Nephron progenitor cell (in vitro differentiated cells): ENCODE measurements at regions not wholly inside any gene's neighbourhood (a gene's known extent, or its start where the extent isn't known, plus 50 kb on each side); places are given as distances from the start of the nearest gene placed in this dataset.

ENCODE experiments used
- DNase-seq: peaks from one replicate; pipeline ENCODE4 v3.0.0; 2021
- H3K27ac Mint-ChIP-seq: 2 replicates; pipeline ENCODE4 v1.8.0; 2021; ENCODE audit warnings: mild to moderate bottlenecking, moderate library complexity, mixed read lengths
- H3K27me3 Mint-ChIP-seq: 2 replicates; pipeline ENCODE4 v1.8.0; 2021; ENCODE audit warnings: mild to moderate bottlenecking, low read depth, mixed read lengths; ENCODE audit not compliant: poor library complexity
- H3K36me3 Mint-ChIP-seq: 2 replicates; pipeline ENCODE4 v1.8.0; 2021; ENCODE audit warnings: low read depth, mixed read lengths
- H3K4me1 Mint-ChIP-seq: 2 replicates; pipeline ENCODE4 v1.8.0; 2021; ENCODE audit warnings: mixed read lengths
- H3K4me3 Mint-ChIP-seq: 2 replicates; pipeline ENCODE4 v1.8.0; 2021; ENCODE audit warnings: mild to moderate bottlenecking, moderate library complexity, mixed read lengths
- H3K9me3 Mint-ChIP-seq: 2 replicates; pipeline ENCODE4 v1.8.0; 2021; ENCODE audit warnings: mild to moderate bottlenecking, moderate library complexity, mixed read lengths
- CTCF ChIP-seq: fragments of 200-600 bp; sonication (generic); IDR thresholded peaks from 2 replicates; pipeline ENCODE4 v1.5.0; 2021; ENCODE audit warnings: antibody characterized with exemption

DNA sequence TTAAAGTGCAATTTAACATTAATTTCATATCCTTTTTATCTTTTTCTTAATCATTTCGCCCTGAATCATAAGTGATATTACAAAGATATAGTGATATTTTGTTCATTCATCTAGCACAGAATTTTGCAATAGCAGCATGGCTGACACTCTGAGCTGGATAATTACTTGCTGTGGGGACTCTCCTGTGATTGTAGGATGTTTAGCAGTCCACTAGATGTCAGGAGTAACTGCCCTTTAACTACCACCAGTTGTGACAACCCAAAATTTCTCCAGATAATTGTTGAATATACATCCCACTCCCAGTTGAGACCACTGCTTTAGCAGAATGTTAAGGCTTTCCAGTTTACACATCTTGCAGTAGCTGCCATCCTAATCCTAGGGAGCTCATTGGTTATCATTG is 196.8 kb upstream of the MBNL1 start:
- Mint-ChIP-seq H3K27me3 (no peaks in the 10 kb centered on the region), H3K4me3 (no peak overlapping the region), H3K36me3 (no peaks in the 10 kb centered on the region), H3K27ac (no peak overlapping the region), H3K9me3 (no peaks in the 10 kb centered on the region), H3K4me1 (no peaks in the 10 kb centered on the region)
- no peak for DNase-seq
- peak; percentile 37 for TF ChIP-seq CTCF

DNA sequence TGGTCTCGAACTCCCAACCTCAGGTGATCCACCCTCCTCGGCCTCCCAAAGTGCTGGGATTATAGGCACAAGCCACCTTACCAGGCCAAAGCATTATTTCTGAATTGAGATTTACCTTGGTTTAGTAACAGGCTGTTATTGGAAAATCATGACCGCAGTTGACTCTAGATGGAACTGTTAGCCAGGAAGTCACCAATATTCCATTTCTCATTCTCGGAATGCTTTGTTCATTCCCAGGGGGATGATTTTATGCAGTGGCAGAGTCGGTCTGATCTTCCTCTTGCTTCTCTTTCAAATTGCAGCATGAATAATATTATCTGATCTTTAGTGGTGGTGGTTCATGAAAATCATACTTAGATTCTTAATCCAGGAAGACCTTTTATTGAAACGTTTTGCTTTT is 195.5 kb upstream of the MBNL1 start:
- no peaks in the 10 kb centered on the region for H3K4me1 Mint-ChIP-seq
- no peak for TF ChIP-seq CTCF
- H3K9me3 Mint-ChIP-seq, result no peaks in the 10 kb centered on the region
- DNase-seq, result no peak
- H3K36me3 Mint-ChIP-seq, result no peaks in the 10 kb centered on the region
- no peak overlapping the region for H3K27ac Mint-ChIP-seq
- H3K4me3 Mint-ChIP-seq, result no peak overlapping the region
- H3K27me3 Mint-ChIP-seq, result no peaks in the 10 kb centered on the region

- TF ChIP-seq CTCF, result no peak
- H3K36me3 Mint-ChIP-seq, result peaks cover 6% of the 10 kb centered on the region
- no peaks in the 10 kb centered on the region for H3K27me3 Mint-ChIP-seq
- no peak for DNase-seq
- H3K4me1 Mint-ChIP-seq, result no peaks in the 10 kb centered on the region
- peaks cover 22% of the 10 kb centered on the region for H3K9me3 Mint-ChIP-seq
- H3K27ac Mint-ChIP-seq, result no peak overlapping the region
- no peak overlapping the region for H3K4me3 Mint-ChIP-seq
Measured at GRCh38 chr3:152076148-152076547, 192.6 kb upstream of the MBNL1 start.

DNA sequence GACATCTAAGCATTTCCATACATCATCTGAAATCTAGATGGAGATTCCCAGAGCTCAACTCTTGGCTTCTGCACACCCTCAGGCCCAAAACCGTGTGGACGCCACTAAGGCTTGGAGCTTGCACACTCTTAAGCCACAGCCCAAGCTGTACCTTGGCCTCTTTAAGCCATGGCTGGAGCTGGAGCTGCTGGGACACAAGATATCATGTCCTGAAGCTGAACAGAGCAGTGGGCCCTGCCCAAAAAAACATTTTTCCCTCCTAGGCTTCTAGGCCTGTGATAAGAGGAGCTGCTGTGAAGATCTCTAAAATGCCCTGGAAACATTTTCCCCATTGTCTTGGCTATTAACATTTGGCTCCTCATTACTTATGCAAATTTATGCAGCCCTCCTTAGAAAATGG is 188.7 kb upstream of the MBNL1 start:
- no peak for TF ChIP-seq CTCF
- H3K27ac Mint-ChIP-seq, result no peak overlapping the region
- peaks cover 25% of the 10 kb centered on the region for H3K9me3 Mint-ChIP-seq
- DNase-seq, result no peak
- peaks cover 29% of the 10 kb centered on the region for H3K4me1 Mint-ChIP-seq
- no peaks in the 10 kb centered on the region for H3K27me3 Mint-ChIP-seq
- H3K36me3 Mint-ChIP-seq, result peaks cover 6% of the 10 kb centered on the region
- H3K4me3 Mint-ChIP-seq, result no peak overlapping the region

DNA sequence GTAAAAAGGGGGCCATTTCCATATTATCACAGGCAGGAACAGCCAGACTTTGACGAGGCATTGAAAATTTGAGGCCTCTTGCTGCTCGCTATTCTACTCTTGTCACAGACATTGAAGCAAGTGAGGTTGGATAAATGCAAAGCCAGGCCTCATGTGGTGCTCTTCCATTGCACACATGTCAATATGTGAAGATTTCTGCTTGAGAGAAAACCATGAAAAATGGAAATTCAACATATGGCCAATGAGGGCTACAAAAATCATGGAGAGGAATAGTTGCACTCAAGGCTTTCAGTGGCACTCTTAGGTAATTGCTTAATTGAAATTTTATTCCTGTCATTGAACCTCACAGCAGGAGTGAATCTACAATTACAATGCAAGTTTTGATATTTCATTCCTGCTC is 185.6 kb upstream of the MBNL1 start:
- Mint-ChIP-seq H3K4me3 (no peak overlapping the region), H3K4me1 (peaks cover 47% of the 10 kb centered on the region), H3K36me3 (peaks cover 6% of the 10 kb centered on the region), H3K27ac (peak overlapping the region; percentile 55), H3K27me3 (no peaks in the 10 kb centered on the region), H3K9me3 (peaks cover 25% of the 10 kb centered on the region)
- DNase-seq, result no peak
- no peak for TF ChIP-seq CTCF

- Mint-ChIP-seq H3K27me3 (peaks cover 4% of the 10 kb centered on the region), H3K27ac (peak overlapping the region; percentile 67), H3K36me3 (peaks cover 6% of the 10 kb centered on the region), H3K4me3 (no peak overlapping the region), H3K4me1 (peaks cover 47% of the 10 kb centered on the region), H3K9me3 (peaks cover 14% of the 10 kb centered on the region)
- DNase-seq, result no peak
- no peak for TF ChIP-seq CTCF
Measured at GRCh38 chr3:152084441-152085158, 184.1 kb upstream of the MBNL1 start.
